Lung (tissue), 11 donors: ENCODE measurements at regions not wholly inside any gene's neighbourhood (a gene's known extent, or its start where the extent isn't known, plus 50 kb on each side); places are given as distances from the start of the nearest gene placed in this dataset.
A peak's percentile ranks its signal among the peaks of the same experiment; 100 is the strongest.

Experiments
- ATAC-seq: fragments of 200-7000 bp; cut with Tn5 transposase; one replicate; pipeline ENCODE4 v1.9.1; 2020; ENCODE audit warnings: moderate number of reproducible peaks; ENCODE audit not compliant: insufficient read depth, low FRiP score
- DNase-seq, 3 donors: peaks; one replicate each; pipeline ENCODE4 v3.0.0-alpha.2; 2013 to 2017
- H3K27ac ChIP-seq, 2 donors: one replicate each; pipeline ENCODE4 v1.5.1; 2013; ENCODE audit warnings: mild to moderate bottlenecking in 2 of 2, moderate library complexity in 2 of 2, control low read depth in 1 of 2, inconsistent platforms in 1 of 2, low read depth in 1 of 2, low read length in 1 of 2
- H3K27me3 ChIP-seq, 3 donors: one replicate each; pipeline ENCODE4 v1.5.1; 2013; ENCODE audit warnings: low read length in 2 of 3; ENCODE audit not compliant: control insufficient read depth in 3 of 3, insufficient read depth in 3 of 3
- H3K36me3 ChIP-seq, 4 donors: one replicate each; pipeline ENCODE4 v1.5.1; 2013; ENCODE audit warnings: low read length in 4 of 4, mild to moderate bottlenecking in 1 of 4, moderate library complexity in 1 of 4; ENCODE audit not compliant: control insufficient read depth in 4 of 4, insufficient read depth in 4 of 4
- H3K4me1 ChIP-seq, 5 donors: one replicate each; pipeline ENCODE4 v1.5.1; 2013; ENCODE audit warnings: low read length in 5 of 5, mild to moderate bottlenecking in 2 of 5, moderate library complexity in 1 of 5; ENCODE audit not compliant: control insufficient read depth in 5 of 5, insufficient read depth in 5 of 5
- H3K4me3 ChIP-seq: one replicate; pipeline ENCODE4 v1.5.1; 2013; ENCODE audit warnings: mild to moderate bottlenecking, control low read depth, moderate library complexity
- H3K9ac ChIP-seq, 2 donors: one replicate each; pipeline ENCODE4 v1.5.1; 2013; ENCODE audit warnings: low read length in 2 of 2, control low read depth in 1 of 2; ENCODE audit not compliant: insufficient read depth in 1 of 2
- H3K9me3 ChIP-seq, 4 donors: one replicate each; pipeline ENCODE4 v1.5.1; 2013; ENCODE audit warnings: low read length in 3 of 4, mild to moderate bottlenecking in 1 of 4, moderate library complexity in 1 of 4; ENCODE audit not compliant: control insufficient read depth in 4 of 4, insufficient read depth in 3 of 4
- CTCF ChIP-seq: IDR thresholded peaks from 2 replicates; pipeline ENCODE4 v1.5.1; 2012; ENCODE audit warnings: mild to moderate bottlenecking; ENCODE audit errors: control extremely low read depth, extremely low read depth
- WGBS, 2 donors: extraction: QIAGEN DNeasy Blood & Tissue Kit; methylation state at CpG; one replicate each; pipeline ENCODE4 v1.1.7; 2013; 5-methylcytosine and 5-hydroxymethylcytosine counted together
- donor health status: control.
- donor health status: control.
- donor health status: Bipolar disorder and iron deficiency.
- donor health status: healthy.
- donor health status: DM: yes; HTN: yes; CAD: no.

GRCh38 chr6:84560436-84561390, 203.7 kb downstream of the TBX18 start:
- Histone ChIP-seq H3K27ac (no peak overlapping the region), H3K36me3 (no peaks in the 10 kb centered on the region), H3K9ac (no peak overlapping the region), H3K4me1 (peaks cover 0 to 3% (median 0%) of the 10 kb centered on the region in 5 donors), H3K9me3 (no peaks in the 10 kb centered on the region), H3K27me3 (no peaks in the 10 kb centered on the region), H3K4me3 (no peak overlapping the region)
- no peak for TF ChIP-seq CTCF
- 68 to 83% methylated on average over 9 of the region's 9 CpGs for WGBS, 2 donors
- DNase-seq, result no peak
- ATAC-seq, result no peak

GRCh38 chr6:84556541-84557335, 207.7 kb downstream of the TBX18 start:
- WGBS, 2 donors, result 45 to 56% methylated on average over 4 of the region's 4 CpGs
- Histone ChIP-seq H3K36me3 (no peaks in the 10 kb centered on the region), H3K4me1 (peaks cover 0 to 3% (median 0%) of the 10 kb centered on the region in 5 donors), H3K27ac (no peak overlapping the region), H3K9ac (no peak overlapping the region), H3K4me3 (no peak overlapping the region), H3K27me3 (no peaks in the 10 kb centered on the region), H3K9me3 (peaks cover 0 to 1% (median 0%) of the 10 kb centered on the region in 4 donors)
- DNase-seq (peak in 2 of 3 donors; percentile 6 to 28), ATAC-seq (no peak)
- no peak for TF ChIP-seq CTCF

GRCh38 chr6:84554706-84555105, 209.7 kb downstream of the TBX18 start:
- H3K27me3 ChIP-seq, result no peaks in the 10 kb centered on the region
- no peak overlapping the region for H3K9ac ChIP-seq
- no peaks in the 10 kb centered on the region for H3K36me3 ChIP-seq
- peaks cover 0 to 3% (median 0%) of the 10 kb centered on the region in 5 donors for H3K4me1 ChIP-seq
- ATAC-seq (no peak), DNase-seq (no peak)
- WGBS, 2 donors, result 86 to 91% methylated on average over 4 of the region's 4 CpGs
- peaks cover 0 to 4% (median 0%) of the 10 kb centered on the region in 4 donors for H3K9me3 ChIP-seq
- no peak for TF ChIP-seq CTCF
- no peak overlapping the region for H3K4me3 ChIP-seq
- no peak overlapping the region for H3K27ac ChIP-seq
